MV-4-11 (cell line): ENCODE measurements at regions not wholly inside any gene's neighbourhood (a gene's known extent, or its start where the extent isn't known, plus 50 kb on each side); places are given as distances from the start of the nearest gene placed in this dataset.

ENCODE experiments used
- DNase-seq: peaks from one replicate; lab custom pipeline; 2025; lab: John Stamatoyannopoulos, UW

DNA sequence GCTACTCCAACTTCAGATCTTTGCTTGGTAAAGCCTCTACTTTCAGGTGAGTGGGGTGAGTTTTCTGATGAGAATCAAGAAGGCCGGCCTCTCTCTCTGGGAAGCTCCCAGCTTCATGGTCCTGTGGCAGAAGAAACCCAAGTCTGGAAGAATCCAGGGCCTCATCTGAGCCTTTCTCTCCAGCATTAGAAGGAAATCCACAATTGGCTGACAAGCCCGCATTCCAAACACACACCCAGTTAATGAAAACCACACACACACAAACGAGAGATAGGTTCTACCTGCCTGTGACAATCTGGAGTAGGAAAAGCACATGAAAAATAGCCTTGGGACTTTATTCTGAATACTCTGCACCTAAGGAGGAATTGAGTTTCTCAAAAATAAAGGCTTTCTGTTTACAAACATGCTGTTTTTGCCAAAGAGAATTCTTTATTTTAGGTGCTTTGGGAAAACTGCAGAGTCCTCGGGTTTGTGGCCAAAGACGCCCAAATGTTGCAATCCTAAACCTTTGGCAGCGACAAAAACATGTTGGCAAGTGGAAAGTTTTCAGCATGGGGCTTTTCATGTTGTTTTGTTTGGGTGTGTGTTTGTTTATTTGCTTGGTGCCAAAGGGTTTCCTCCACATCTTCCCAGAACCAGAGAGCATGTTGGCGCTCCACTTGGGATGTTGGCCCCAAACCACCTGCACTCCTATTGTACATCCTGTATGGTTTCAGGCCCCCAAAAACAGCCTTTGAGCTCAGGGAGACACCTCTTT lies 216.2 kb downstream of the SETD4 start:
- no peak for DNase-seq

GRCh38 chr21:35840949-35841348 lies 219.4 kb downstream of the SETD4 start:
- DNase-seq: no peak

- peak; percentile 77 for DNase-seq
Measured at GRCh38 chr21:35840197-35840799, 220.0 kb downstream of the SETD4 start.

GRCh38 chr21:35838987-35839763 lies 221.2 kb downstream of the SETD4 start:
- DNase-seq: no peak

DNA sequence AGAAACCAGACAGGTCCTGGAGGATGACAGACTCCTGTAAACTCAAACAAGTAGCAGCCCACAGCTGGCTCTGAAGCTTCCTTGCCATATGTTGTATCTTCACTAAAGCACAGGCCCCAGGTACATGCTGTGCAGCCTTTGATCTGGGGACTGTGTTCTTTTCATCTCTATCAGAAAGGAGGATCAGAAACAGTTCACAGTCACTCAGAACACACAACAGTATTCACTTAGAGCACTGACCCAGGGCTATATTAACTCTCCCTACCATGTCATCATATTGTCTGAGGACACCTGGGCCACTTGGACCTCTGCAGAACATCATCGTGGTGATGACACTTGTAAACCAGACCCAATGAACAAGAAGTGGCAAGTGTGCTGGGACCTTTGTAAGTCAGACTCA lies 222.0 kb downstream of the SETD4 start:
- DNase-seq: no peak

- DNase-seq: no peak
Measured at GRCh38 chr21:35833991-35834390, 226.3 kb downstream of the SETD4 start.

- DNase-seq: no peak
Measured at GRCh38 chr21:35833388-35833787, 226.9 kb downstream of the SETD4 start.

DNA sequence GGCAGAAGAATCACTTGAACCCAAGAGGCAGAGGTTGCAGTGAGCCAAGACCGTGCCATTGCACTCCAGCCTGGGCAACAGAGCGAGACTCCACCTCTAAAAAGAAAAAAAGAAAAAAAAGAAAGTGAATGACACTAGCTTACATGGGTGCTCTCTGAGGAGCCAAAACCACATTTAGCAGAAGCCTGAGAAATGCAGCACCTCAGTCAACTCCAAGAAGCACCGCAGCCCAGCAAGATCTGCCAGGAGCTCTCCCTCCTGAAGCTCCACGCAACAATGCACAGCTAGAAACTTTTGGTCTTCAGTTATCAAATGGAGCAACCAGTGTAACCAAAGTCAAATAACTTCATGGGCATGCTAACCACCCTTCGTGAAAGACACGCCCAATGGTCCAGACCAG lies 229.1 kb downstream of the SETD4 start:
- no peak for DNase-seq

GRCh38 chr21:35829067-35829466 lies 231.3 kb downstream of the SETD4 start:
- no peak for DNase-seq

GRCh38 chr21:35828161-35828560 lies 232.2 kb downstream of the SETD4 start:
- no peak for DNase-seq

DNA sequence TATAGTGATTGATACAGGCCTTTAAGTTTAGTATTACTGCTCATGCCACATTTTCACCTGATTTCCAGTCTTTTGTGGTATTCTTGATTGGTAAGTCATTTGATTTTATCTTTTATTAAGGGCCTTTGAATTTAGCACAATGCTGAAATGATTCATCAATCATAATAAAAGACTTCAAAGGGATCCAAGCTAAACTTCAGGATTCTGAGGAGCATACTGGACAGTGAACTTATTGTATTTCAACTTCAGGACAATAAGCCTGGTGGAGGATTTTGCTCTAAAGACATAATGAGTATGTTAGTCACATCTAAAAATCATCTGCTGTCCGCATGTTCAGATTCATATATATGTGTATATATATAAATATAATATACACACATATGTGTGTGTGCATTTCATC lies 233.3 kb downstream of the SETD4 start:
- no peak for DNase-seq

GRCh38 chr21:35825370-35826353 lies 234.7 kb downstream of the SETD4 start:
- no peak for DNase-seq

GRCh38 chr21:35824136-35824535 lies 236.2 kb downstream of the SETD4 start:
- no peak for DNase-seq

DNA sequence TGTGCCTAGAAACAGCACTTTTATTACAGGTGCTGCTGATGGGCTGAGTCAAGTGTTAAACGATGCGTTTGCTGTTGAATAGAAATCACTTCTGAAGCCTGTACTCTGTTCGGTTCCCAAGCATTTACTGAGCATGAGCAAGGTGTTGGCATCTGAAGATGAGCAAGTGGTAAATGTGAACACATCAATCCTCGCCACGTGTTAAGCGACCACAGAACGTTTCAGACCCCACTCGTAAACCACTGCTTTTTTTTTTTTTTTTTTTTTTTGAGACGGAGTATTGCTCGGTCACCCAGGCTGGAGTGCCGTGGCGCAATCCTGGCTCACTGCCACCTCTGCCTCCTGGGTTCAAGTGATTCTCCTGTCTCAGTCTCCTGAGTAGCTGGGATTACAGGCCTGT lies 241.2 kb downstream of the SETD4 start:
- DNase-seq: peak; percentile 19

DNA sequence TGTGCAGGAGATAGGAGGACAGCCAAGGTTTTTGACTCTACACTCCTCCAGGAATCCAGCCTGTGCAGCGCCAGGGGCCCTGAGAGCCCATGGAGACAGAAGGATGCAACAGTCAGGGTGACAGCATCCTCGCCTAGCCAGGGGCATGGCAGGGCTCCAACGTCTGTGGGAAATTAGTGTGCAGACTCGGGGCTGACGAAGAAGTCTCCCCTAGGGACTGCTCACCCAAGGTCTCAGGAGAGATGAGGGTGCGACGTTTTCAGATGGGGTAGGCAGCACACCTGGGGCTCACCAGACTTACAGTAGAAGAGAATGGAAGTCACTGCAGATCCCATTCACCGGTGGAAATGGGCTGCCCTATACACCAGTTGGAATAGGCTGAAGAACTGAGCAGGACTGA lies 241.7 kb downstream of the SETD4 start:
- DNase-seq: no peak

- no peak for DNase-seq
Measured at GRCh38 chr21:35814858-35815619, 245.3 kb downstream of the SETD4 start.

- DNase-seq: no peak
Measured at GRCh38 chr21:35812679-35813078, 247.6 kb downstream of the SETD4 start.

GRCh38 chr21:35811191-35811806 lies 249.0 kb downstream of the SETD4 start:
- DNase-seq: no peak

DNA sequence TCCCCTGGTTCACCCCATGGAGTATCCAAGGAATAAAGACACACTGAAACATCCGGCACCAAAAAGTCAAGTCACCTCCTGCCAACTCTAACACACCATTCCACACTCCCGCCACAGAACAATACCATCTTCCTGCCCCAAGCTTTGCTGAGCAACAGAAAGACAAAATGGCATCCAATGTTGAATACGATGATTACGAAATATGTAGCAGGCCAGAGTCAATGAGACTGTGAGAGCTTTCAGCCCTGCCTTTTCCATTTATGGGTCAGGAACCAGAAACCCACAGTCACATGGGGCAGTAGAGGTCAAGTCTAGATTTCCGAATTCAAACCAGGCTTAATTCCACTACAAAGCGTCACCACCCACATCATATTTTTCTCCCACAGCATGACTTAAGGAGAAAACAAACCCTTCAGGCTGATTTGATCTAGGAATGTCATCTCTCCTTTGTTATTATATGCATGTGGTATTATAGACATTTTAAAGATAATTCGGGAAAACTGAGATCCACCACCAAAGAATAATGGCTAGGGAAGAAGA lies 249.8 kb downstream of the SETD4 start:
- DNase-seq: no peak

GRCh38 chr21:35801391-35801790 lies 258.9 kb downstream of the SETD4 start:
- DNase-seq: no peak
